BLaER1 (cell line): ENCODE measurements at regions not wholly inside any gene's neighbourhood (a gene's known extent, or its start where the extent isn't known, plus 50 kb on each side); places are given as distances from the start of the nearest gene placed in this dataset.
A peak's percentile ranks its signal among the peaks of the same experiment; 100 is the strongest.

Experiments used
- H3K27ac ChIP-seq: shearing (Covaris generic); formaldehyde crosslinking; 2 replicates; pipeline ENCODE4 v1.8.1; 2022
- H3K27me3 ChIP-seq: shearing (Covaris generic); formaldehyde crosslinking; 2 replicates; pipeline ENCODE4 v1.8.1; 2022
- H3K36me3 ChIP-seq: shearing (Covaris generic); formaldehyde crosslinking; 2 replicates; pipeline ENCODE4 v1.8.1; 2022
- H3K4me1 ChIP-seq: shearing (Covaris generic); formaldehyde crosslinking; 2 replicates; pipeline ENCODE4 v1.8.1; 2022
- H3K4me2 ChIP-seq: shearing (Covaris generic); formaldehyde crosslinking; 2 replicates; pipeline ENCODE4 v1.8.1; 2022
- H3K4me3 ChIP-seq: shearing (Covaris generic); formaldehyde crosslinking; 2 replicates; pipeline ENCODE4 v1.8.1; 2022
- H3K9ac ChIP-seq: shearing (Covaris generic); formaldehyde crosslinking; 2 replicates; pipeline ENCODE4 v1.8.1; 2022
- H3K9me3 ChIP-seq: shearing (Covaris generic); formaldehyde crosslinking; 2 replicates; pipeline ENCODE4 v1.8.1; 2022
- H4K20me1 ChIP-seq: shearing (Covaris generic); formaldehyde crosslinking; 2 replicates; pipeline ENCODE4 v1.8.1; 2022
- Cebpa-rat ChIP-seq: shearing (Covaris generic); IDR thresholded peaks from 2 replicates; pipeline ENCODE4 v1.8.1; 2022

GRCh38 chrX:115472131-115472530, 88.8 kb upstream of the PLS3 start:
- no peak overlapping the region for H3K9ac ChIP-seq
- no peak overlapping the region for H3K27ac ChIP-seq
- no peaks in the 10 kb centered on the region for H4K20me1 ChIP-seq
- H3K27me3 ChIP-seq, result peaks cover 82% of the 10 kb centered on the region
- H3K4me3 ChIP-seq, result no peak overlapping the region
- no peaks in the 10 kb centered on the region for H3K4me1 ChIP-seq
- H3K4me2 ChIP-seq, result no peak overlapping the region
- H3K9me3 ChIP-seq, result no peaks in the 10 kb centered on the region
- H3K36me3 ChIP-seq, result no peaks in the 10 kb centered on the region
- TF ChIP-seq Cebpa-rat, result no peak

- H3K9ac ChIP-seq, result no peak overlapping the region
- H3K4me3 ChIP-seq, result no peak overlapping the region
- peaks cover 45% of the 10 kb centered on the region for H3K27me3 ChIP-seq
- H4K20me1 ChIP-seq, result no peaks in the 10 kb centered on the region
- H3K4me2 ChIP-seq, result no peak overlapping the region
- H3K4me1 ChIP-seq, result no peaks in the 10 kb centered on the region
- no peak for TF ChIP-seq Cebpa-rat
- no peaks in the 10 kb centered on the region for H3K36me3 ChIP-seq
- H3K9me3 ChIP-seq, result peaks cover 11% of the 10 kb centered on the region
- H3K27ac ChIP-seq, result no peak overlapping the region
Measured at GRCh38 chrX:115486510-115486909, 74.5 kb upstream of the PLS3 start.

GRCh38 chrX:115487608-115488007, 73.4 kb upstream of the PLS3 start:
- H3K4me2 ChIP-seq, result no peak overlapping the region
- no peak overlapping the region for H3K27ac ChIP-seq
- no peaks in the 10 kb centered on the region for H4K20me1 ChIP-seq
- TF ChIP-seq Cebpa-rat, result peak; percentile 71; the same call in 1 of the 2 replicates
- H3K36me3 ChIP-seq, result no peaks in the 10 kb centered on the region
- peaks cover 45% of the 10 kb centered on the region for H3K27me3 ChIP-seq
- H3K4me1 ChIP-seq, result no peaks in the 10 kb centered on the region
- H3K9me3 ChIP-seq, result peaks cover 11% of the 10 kb centered on the region
- no peak overlapping the region for H3K4me3 ChIP-seq
- no peak overlapping the region for H3K9ac ChIP-seq

- no peak overlapping the region for H3K9ac ChIP-seq
- no peak overlapping the region for H3K27ac ChIP-seq
- H4K20me1 ChIP-seq, result no peaks in the 10 kb centered on the region
- no peak for TF ChIP-seq Cebpa-rat
- peaks cover 11% of the 10 kb centered on the region for H3K9me3 ChIP-seq
- H3K4me3 ChIP-seq, result no peak overlapping the region
- no peaks in the 10 kb centered on the region for H3K4me1 ChIP-seq
- H3K4me2 ChIP-seq, result no peak overlapping the region
- H3K27me3 ChIP-seq, result peaks cover 73% of the 10 kb centered on the region
- H3K36me3 ChIP-seq, result no peaks in the 10 kb centered on the region
Measured at GRCh38 chrX:115490814-115491213, 70.2 kb upstream of the PLS3 start.

GRCh38 chrX:115491766-115492165, 69.2 kb upstream of the PLS3 start:
- Histone ChIP-seq H3K4me3 (no peak overlapping the region), H3K27me3 (peaks cover 78% of the 10 kb centered on the region), H4K20me1 (no peaks in the 10 kb centered on the region; the same call in 1 of the 2 replicates), H3K9ac (no peak overlapping the region), H3K4me2 (no peak overlapping the region), H3K4me1 (no peaks in the 10 kb centered on the region), H3K36me3 (no peaks in the 10 kb centered on the region), H3K9me3 (peaks cover 5% of the 10 kb centered on the region; the same call in 1 of the 2 replicates), H3K27ac (no peak overlapping the region)
- no peak for TF ChIP-seq Cebpa-rat

GRCh38 chrX:115493015-115493414, 68.0 kb upstream of the PLS3 start:
- no peak overlapping the region for H3K9ac ChIP-seq
- H3K9me3 ChIP-seq, result no peaks in the 10 kb centered on the region
- no peak overlapping the region for H3K4me2 ChIP-seq
- no peak overlapping the region for H3K4me3 ChIP-seq
- no peak for TF ChIP-seq Cebpa-rat
- no peaks in the 10 kb centered on the region for H3K4me1 ChIP-seq
- H3K27ac ChIP-seq, result no peak overlapping the region
- H3K36me3 ChIP-seq, result no peaks in the 10 kb centered on the region
- H4K20me1 ChIP-seq, result no peaks in the 10 kb centered on the region; the same call in 1 of the 2 replicates
- peaks cover 76% of the 10 kb centered on the region for H3K27me3 ChIP-seq

GRCh38 chrX:115494161-115494560, 66.8 kb upstream of the PLS3 start:
- Histone ChIP-seq H3K36me3 (no peaks in the 10 kb centered on the region), H3K9me3 (no peaks in the 10 kb centered on the region), H3K4me2 (no peak overlapping the region), H3K4me1 (peaks cover 5% of the 10 kb centered on the region), H4K20me1 (no peaks in the 10 kb centered on the region; the same call in 1 of the 2 replicates), H3K27ac (no peak overlapping the region), H3K9ac (no peak overlapping the region), H3K4me3 (no peak overlapping the region), H3K27me3 (peaks cover 73% of the 10 kb centered on the region)
- TF ChIP-seq Cebpa-rat, result no peak

GRCh38 chrX:115499112-115499805, 61.7 kb upstream of the PLS3 start:
- no peaks in the 10 kb centered on the region for H3K36me3 ChIP-seq
- H3K4me2 ChIP-seq, result peak overlapping the region; percentile 46
- H4K20me1 ChIP-seq, result no peaks in the 10 kb centered on the region; the same call in 1 of the 2 replicates
- no peak overlapping the region for H3K9ac ChIP-seq
- H3K27me3 ChIP-seq, result peaks cover 83% of the 10 kb centered on the region
- H3K9me3 ChIP-seq, result no peaks in the 10 kb centered on the region
- H3K4me3 ChIP-seq, result no peak overlapping the region
- H3K4me1 ChIP-seq, result peaks cover 16% of the 10 kb centered on the region
- TF ChIP-seq Cebpa-rat, result no peak
- no peak overlapping the region for H3K27ac ChIP-seq

GRCh38 chrX:115503099-115503498, 57.9 kb upstream of the PLS3 start:
- peaks cover 89% of the 10 kb centered on the region for H3K27me3 ChIP-seq
- peaks cover 11% of the 10 kb centered on the region for H3K9me3 ChIP-seq
- H3K4me2 ChIP-seq, result no peak overlapping the region
- no peak overlapping the region for H3K9ac ChIP-seq
- no peaks in the 10 kb centered on the region for H3K36me3 ChIP-seq
- H4K20me1 ChIP-seq, result no peaks in the 10 kb centered on the region
- H3K4me1 ChIP-seq, result peaks cover 18% of the 10 kb centered on the region
- TF ChIP-seq Cebpa-rat, result no peak
- H3K4me3 ChIP-seq, result no peak overlapping the region
- no peak overlapping the region for H3K27ac ChIP-seq

- Histone ChIP-seq H3K27ac (no peak overlapping the region), H3K4me3 (no peak overlapping the region), H3K4me2 (peak overlapping the region; percentile 35), H3K9me3 (peaks cover 15% of the 10 kb centered on the region), H3K36me3 (no peaks in the 10 kb centered on the region), H3K27me3 (peaks cover 93% of the 10 kb centered on the region), H3K4me1 (peaks cover 12% of the 10 kb centered on the region), H3K9ac (no peak overlapping the region; the same call in 1 of the 2 replicates), H4K20me1 (no peaks in the 10 kb centered on the region)
- TF ChIP-seq Cebpa-rat, result no peak
Measured at GRCh38 chrX:115504167-115504566, 56.8 kb upstream of the PLS3 start.
